TTC549 (cell line): ENCODE measurements at regions not wholly inside any gene's neighbourhood (a gene's known extent, or its start where the extent isn't known, plus 50 kb on each side); places are given as distances from the start of the nearest gene placed in this dataset.
A peak's percentile ranks its signal among the peaks of the same experiment; 100 is the strongest.
"Not testable (repeated sequence)": the region's sequence is repeated elsewhere in the genome, so short reads cannot be mapped to it uniquely, and the experiment has no call there.

Experiments used
- FAIRE-seq: peaks from 2 replicates; lab custom pipeline; 2012; peaks lifted over from hg19 to GRCh38; lab: Jason Lieb, UNC

DNA sequence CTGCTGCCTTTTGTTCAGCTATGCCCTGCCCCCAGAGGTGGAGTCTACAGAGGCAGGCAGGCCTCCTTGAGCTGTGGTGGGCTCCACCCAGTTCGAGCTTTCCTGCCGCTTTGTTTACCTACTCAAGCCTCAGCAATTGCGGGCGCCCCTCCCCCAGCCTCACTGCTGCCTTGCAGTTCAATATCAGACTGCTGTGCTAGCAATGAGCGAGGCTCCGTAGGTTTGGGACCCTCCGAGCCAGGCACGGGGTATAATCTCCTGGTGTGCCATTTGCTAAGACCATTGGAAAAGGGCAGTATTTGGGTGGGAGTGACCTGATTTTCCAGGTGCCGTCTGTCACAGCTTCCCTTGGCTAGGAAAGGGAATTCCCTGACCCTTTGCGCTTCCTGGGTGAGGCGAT is 51.9 kb downstream of the DIPK2A start:
- FAIRE-seq = not testable (repeated sequence)

DNA sequence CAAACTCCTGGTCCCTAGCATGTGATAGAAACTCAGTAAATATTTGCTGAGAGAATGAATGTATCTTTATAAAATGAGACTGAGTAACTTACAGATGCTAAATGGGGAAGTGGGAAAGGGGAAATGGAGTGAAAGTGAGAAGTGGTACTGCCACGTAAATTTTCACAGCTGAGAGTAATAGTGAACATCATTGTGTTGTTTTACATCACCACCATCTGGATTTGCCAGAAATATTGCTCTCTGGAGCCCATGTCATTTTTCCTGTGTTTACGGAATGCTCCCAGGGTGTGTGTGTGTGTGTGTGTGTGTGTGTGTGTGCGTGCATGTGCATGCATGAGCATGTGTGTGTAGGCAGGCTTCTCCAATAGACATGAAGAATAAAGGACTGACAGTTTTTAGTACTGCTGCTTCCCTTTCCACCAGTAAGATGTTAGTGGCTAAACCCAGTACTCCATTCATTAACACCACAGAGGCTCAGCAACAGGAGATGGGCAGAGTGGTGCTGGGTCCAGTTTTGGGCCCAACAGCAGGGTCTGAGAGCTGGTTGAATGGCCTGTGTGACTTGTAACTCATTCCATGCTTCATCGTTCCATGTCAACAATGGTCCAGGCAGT is 57.3 kb downstream of the DIPK2A start:
- no peak for FAIRE-seq

DNA sequence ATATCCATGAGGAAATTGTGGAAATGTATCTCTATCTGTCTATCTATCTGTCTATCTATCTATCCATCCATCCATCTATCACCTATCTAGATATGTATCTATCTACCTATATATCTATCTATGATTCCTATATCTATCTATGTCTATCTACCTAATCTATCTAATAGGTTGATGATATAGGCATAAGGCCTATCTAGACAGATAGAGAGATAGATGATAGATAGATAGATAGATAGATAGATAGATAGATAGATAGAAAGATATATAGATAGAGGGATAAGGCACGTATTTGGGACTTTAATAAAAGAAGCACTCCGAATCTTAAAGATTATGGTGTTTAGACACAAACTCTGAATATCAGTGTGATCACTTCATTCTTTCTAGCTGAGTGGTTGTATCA is 58.1 kb downstream of the DIPK2A start:
- no peak for FAIRE-seq

GRCh38 chr3:144031938-144032337 is 60.3 kb downstream of the DIPK2A start:
- no peak for FAIRE-seq

DNA sequence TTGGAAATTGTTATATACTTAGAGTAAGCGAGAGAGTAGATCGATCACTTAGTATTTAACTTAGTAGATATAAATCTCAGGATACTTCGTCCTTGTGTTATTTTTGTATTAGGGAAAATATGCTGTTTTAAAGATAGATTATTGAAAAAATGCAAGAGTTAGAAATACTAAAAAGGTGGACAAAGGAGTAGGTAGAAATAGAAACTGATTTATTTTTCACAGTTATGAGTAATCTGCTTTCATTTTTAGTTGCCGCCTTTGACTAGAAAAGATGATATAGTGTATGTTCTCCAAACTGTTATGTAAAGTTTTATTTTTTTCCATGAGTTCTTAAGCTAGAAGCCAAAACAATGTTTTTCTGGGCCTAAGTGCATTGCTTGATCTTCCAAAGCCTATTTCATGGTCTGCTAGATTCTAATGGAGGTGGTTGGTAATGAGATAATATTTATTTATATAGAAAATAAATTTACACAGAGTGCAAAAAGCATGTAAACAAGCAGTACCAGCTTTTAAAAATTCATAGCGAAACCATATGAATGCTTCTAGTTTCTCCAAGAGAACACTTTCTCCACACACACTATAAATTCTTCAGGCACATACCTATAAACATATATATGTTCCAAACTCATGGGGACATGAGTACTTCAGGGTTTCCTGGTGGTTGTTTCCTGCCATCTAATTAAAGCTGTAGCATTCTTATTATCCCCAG is 61.1 kb downstream of the DIPK2A start:
- no peak for FAIRE-seq

DNA sequence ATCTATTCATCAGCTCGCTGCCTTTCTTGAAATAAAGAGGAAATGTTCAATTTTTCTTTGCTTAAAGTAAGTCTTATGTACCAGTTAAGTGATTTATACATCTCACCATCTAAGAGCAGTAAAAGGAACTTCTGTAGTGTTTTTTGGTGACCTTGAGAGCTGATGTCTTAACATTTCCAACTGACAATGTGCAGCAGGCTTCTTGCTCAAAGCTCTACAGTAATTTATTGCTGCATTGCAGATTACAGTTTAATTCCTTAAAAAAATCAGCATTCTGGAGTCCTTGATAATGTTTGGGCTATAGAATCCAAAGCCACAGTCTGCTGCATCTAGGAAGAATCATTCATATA is 61.6 kb downstream of the DIPK2A start:
- FAIRE-seq = no peak

GRCh38 chr3:144033863-144034262 is 62.2 kb downstream of the DIPK2A start:
- FAIRE-seq = no peak

DNA sequence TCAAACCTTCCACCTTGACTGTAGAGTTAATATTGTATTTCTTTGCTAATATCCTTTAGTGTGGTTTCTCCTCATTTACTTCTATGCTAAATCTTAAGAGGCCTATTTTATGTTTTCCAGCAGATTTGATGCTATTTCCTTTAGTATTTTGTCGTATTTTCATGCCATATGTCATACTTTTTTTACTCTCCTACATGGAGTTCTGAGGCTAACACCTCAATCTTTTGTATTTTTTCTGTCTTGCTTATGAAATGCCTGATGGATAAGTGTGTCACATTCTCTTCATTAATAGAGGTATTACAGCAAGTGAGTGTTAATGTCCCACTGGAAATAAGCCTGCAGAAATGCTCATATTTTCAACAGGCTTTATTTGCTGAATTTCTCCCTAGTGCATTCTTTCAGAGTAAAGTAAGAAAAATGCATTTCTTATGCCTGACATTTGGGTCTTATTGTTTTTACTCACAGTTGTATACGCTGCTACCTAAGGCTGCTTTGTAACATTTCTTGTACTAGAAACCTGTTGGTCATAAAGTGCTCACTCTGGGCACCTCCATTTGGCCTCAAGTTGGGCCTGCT is 63.2 kb downstream of the DIPK2A start:
- no peak for FAIRE-seq

DNA sequence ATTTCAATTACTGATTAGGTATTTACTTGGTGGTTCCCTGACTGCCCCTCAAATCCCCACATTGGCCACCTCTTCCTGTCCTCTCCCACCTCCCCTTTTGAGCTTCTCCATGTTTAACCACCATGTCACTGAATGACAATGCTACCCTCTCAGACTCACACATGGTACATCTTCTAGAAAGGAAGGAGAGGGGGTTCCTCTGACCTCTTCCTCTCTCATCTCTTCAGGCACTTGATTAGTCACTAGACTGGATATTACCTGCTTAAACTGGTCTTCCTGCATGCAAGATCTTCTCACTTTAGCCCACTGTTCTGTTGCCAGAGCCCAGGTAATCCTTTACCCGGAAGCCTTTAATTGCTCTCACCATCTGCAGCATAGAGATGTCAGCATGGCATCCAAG is 64.9 kb downstream of the DIPK2A start:
- FAIRE-seq = no peak

- no peak for FAIRE-seq
These were observed 68.0 kb downstream of the DIPK2A start for GRCh38 chr3:144039661-144040060.

DNA sequence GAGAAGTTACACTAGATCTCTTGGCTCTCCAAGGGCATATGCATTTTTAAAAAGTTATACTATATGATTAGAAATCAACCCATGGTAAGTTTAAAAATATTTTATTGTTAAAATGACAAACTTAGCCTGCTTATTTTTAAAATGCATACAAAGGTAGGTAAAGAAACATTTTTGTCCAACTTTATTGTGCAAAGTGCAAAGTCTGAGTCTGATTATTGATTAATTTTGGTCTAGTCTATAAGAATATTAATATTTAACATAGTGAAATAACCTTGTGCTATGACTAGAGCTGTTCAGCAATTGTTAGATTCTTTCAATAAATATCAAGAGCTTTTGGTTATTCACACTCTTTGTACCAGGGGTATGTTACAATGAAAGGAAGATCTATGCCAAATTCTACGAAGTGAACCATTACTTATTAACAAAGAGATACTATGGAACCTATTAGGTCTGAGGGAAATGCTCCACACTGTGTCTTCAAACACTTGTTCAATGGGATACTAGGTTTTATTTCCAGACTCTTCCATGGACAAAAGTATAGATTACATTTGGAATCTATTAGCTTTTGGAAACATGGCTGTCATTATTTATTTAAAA is 70.4 kb downstream of the DIPK2A start:
- FAIRE-seq = no peak

- peak; percentile 11 for FAIRE-seq
These were observed 74.1 kb downstream of the DIPK2A start for GRCh38 chr3:144045766-144046165.

DNA sequence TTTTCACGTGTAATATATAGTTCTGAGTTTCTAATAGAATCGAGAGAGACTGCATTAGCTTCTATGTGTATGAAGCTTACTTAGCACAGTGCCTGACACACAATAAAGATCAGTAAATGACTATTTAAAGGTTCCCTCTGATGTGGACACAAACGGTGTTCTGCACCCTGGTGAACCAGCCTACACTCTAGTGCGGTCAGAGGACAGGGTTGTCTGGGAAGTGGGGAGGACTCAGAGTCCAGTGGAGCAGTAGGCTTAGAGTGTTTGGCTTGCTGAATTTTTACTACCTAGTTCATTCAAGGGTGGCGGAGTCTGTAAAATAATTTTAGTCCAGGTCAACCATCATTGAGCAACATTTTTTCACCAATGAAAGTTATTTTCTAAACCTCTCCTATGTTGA is 77.8 kb downstream of the DIPK2A start:
- FAIRE-seq = no peak

- FAIRE-seq = no peak
These were observed 79.6 kb downstream of the DIPK2A start for GRCh38 chr3:144051211-144051610.

GRCh38 chr3:144052275-144052674 is 80.7 kb downstream of the DIPK2A start:
- FAIRE-seq = no peak

DNA sequence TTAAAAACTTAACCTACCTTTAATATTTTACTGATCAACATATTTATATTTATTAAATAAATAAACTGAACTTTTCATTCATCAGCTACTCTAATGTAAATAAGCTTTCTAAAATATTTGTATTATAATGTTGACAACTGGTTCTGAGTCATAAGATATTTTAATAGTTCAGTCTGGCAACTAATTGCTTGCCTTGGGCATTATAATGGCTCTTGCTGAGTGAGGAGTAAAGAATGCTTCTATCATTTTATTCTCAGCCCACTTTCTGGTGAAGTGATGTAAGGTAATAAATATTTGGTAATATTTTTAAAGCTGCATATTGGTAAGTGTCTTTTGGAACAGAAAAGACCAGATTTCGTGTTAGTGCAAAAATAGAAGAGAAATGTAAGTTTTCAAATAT is 81.5 kb downstream of the DIPK2A start:
- FAIRE-seq = no peak

- FAIRE-seq = no peak
These were observed 83.1 kb downstream of the DIPK2A start for GRCh38 chr3:144054766-144055165.

- FAIRE-seq = no peak
These were observed 84.0 kb downstream of the DIPK2A start for GRCh38 chr3:144055604-144056003.

GRCh38 chr3:144058713-144059112 is 87.1 kb downstream of the DIPK2A start:
- FAIRE-seq = no peak

GRCh38 chr3:144059481-144059880 is 87.9 kb downstream of the DIPK2A start:
- no peak for FAIRE-seq

- no peak for FAIRE-seq
These were observed 89.3 kb downstream of the DIPK2A start for GRCh38 chr3:144060881-144061280.

GRCh38 chr3:144063306-144063705 is 91.7 kb downstream of the DIPK2A start:
- no peak for FAIRE-seq

DNA sequence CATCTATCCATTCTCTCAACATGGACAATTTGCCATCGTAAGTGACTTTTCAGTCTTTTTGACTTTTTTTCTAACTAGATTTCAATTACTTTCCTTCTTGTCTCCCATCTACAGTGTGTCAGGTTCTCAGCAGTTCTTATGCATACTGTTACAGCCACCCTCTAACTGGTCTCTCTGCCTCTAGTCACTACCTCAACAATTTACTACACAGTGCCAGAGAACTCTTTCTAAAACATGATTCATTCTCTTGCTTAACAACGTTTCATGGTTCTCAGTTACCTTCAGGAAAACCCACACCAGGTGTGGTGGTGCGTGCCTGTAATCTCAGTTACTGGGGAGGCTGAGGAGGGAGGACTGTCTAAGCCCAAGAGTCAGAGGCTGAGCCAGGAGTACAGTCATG is 95.4 kb downstream of the DIPK2A start:
- FAIRE-seq = no peak

- FAIRE-seq = no peak
These were observed 102.1 kb downstream of the DIPK2A start for GRCh38 chr3:144073698-144074097.
